SK-N-SH (cell line): ENCODE measurements at regions not wholly inside any gene's neighbourhood (a gene's known extent, or its start where the extent isn't known, plus 50 kb on each side); places are given as distances from the start of the nearest gene placed in this dataset.

ENCODE experiments used
- CTCF ChIA-PET: fragments of 300-600, 350-600 bp; formaldehyde crosslinking; extraction: SDS; loops from one replicate; lab custom pipeline; 2021; lab: Yijun Ruan, JAX
- POLR2A ChIA-PET: fragments of 350-600 bp; sonication (Branson Sonifier 250); formaldehyde crosslinking; extraction: SDS; loops from one replicate; lab custom pipeline; 2020; ENCODE audit warnings: antibody characterized with exemption, inconsistent platforms; lab: Yijun Ruan, JAX
- DNase-seq: peaks from one replicate; pipeline ENCODE4 v3.0.0; 2012
- H2AFZ ChIP-seq: fragments of 200-600 bp; sonication (generic); 2 replicates; pipeline ENCODE4 v1.8.1; 2016; ENCODE audit warnings: antibody characterized with exemption, mild to moderate bottlenecking, low read depth
- H3F3A ChIP-seq: fragments of 200-600 bp; sonication (generic); replicated peaks from 2 replicates; pipeline ENCODE3; 2016; ENCODE audit warnings: antibody characterized with exemption, mild to moderate bottlenecking; ENCODE audit not compliant: insufficient read depth
- H3K27ac ChIP-seq, 2 experiments: fragments of 200-500 bp in 1 of 2; fragments of 200-600 bp in 1 of 2; sonication (Bioruptor generic) in 1 of 2; sonication (generic), shearing (Covaris generic) in 1 of 2; 2 replicates each; pipeline versions ENCODE4 v1.5.1 to v1.6.1; 2014 to 2016; ENCODE audit warnings: low read depth in 2 of 2, inconsistent platforms in 1 of 2, low read length in 1 of 2, mild to moderate bottlenecking in 1 of 2, mixed read lengths in 1 of 2
- H3K27me3 ChIP-seq: fragments of 200-600 bp; sonication (generic), shearing (Covaris generic); 2 replicates; pipeline ENCODE4 v1.6.1; 2016; ENCODE audit warnings: mixed run types; ENCODE audit not compliant: insufficient read depth
- H3K36me3 ChIP-seq, 2 experiments: fragments of 200-500 bp in 1 of 2; fragments of 200-600 bp in 1 of 2; sonication (Bioruptor generic) in 1 of 2; sonication (generic) in 1 of 2; replicated peaks in 1 of 2; 2 replicates each; pipeline versions ENCODE3 to v1.5.1; 2014 to 2016; ENCODE audit warnings: low read length in 1 of 2, mild to moderate bottlenecking in 1 of 2; ENCODE audit not compliant: insufficient read depth in 2 of 2, control insufficient read depth in 1 of 2
- H3K4me1 ChIP-seq, 2 experiments: fragments of 200-500 bp in 1 of 2; fragments of 200-600 bp in 1 of 2; sonication (Bioruptor generic) in 1 of 2; sonication (generic), shearing (Covaris generic) in 1 of 2; 2 replicates each; pipeline versions ENCODE4 v1.5.1 to v1.6.1; 2014 to 2016; ENCODE audit warnings: low read depth in 1 of 2, low read length in 1 of 2, mixed run types in 1 of 2; ENCODE audit not compliant: insufficient read depth in 2 of 2, control insufficient read depth in 1 of 2
- H3K4me2 ChIP-seq: fragments of 200-600 bp; sonication (generic), shearing (Covaris generic); 2 replicates; pipeline ENCODE4 v1.6.1; 2017; ENCODE audit warnings: mixed run types
- H3K4me3 ChIP-seq, 2 experiments: fragments of 200-500 bp in 1 of 2; fragments of 200-600 bp in 1 of 2; sonication (Bioruptor generic) in 1 of 2; sonication (generic), shearing (Covaris generic) in 1 of 2; 2 replicates each; pipeline versions ENCODE4 v1.5.1 to v1.8.1; 2014 to 2016; ENCODE audit warnings: low read depth in 2 of 2, inconsistent platforms in 1 of 2, low read length in 1 of 2, mild to moderate bottlenecking in 1 of 2, mixed read lengths in 1 of 2, moderate library complexity in 1 of 2
- H3K79me2 ChIP-seq: fragments of 200-600 bp; sonication (generic); 2 replicates; pipeline ENCODE4 v1.8.1; 2017; ENCODE audit warnings: mild to moderate bottlenecking; ENCODE audit not compliant: insufficient read depth
- H3K9ac ChIP-seq: fragments of 200-600 bp; sonication (generic); 2 replicates; pipeline ENCODE4 v1.6.1; 2017; ENCODE audit warnings: mixed run types
- H3K9me2 ChIP-seq: fragments of 200-600 bp; sonication (generic); 2 replicates; pipeline ENCODE4 v1.6.1; 2017; ENCODE audit warnings: mixed run types
- H3K9me3 ChIP-seq: fragments of 200-600 bp; sonication (generic); 2 replicates; pipeline ENCODE4 v1.6.1; 2017; ENCODE audit warnings: mixed run types, mild to moderate bottlenecking, moderate library complexity
- H4K20me1 ChIP-seq: fragments of 200-600 bp; sonication (generic); 2 replicates; pipeline ENCODE4 v1.6.1; 2017; ENCODE audit warnings: mild to moderate bottlenecking, mixed run types; ENCODE audit not compliant: insufficient read depth
- CHD2 ChIP-seq: fragments of 150-350 bp; IDR thresholded peaks from 2 replicates; pipeline ENCODE4 v1.6.1; 2018; ENCODE audit warnings: low read length; ENCODE audit not compliant: partially characterized antibody
- EP300 ChIP-seq, 2 experiments: IDR thresholded peaks; 2 replicates each; pipeline versions ENCODE4 v1.4.0 to v1.6.1; 2012; ENCODE audit warnings: borderline replicate concordance in 1 of 2, low read depth in 1 of 2, low read length in 1 of 2
- EZH2phosphoT487 ChIP-seq: fragments of 200-600 bp; sonication (generic); IDR thresholded peaks from 2 replicates; pipeline ENCODE4 v1.6.1; 2017; ENCODE audit warnings: low read depth, mixed run types, mild to moderate bottlenecking, antibody characterized with exemption, moderate library complexity, borderline replicate concordance
- FOSL2 ChIP-seq: IDR thresholded peaks from 2 replicates; pipeline ENCODE4 v1.4.0; 2012; ENCODE audit warnings: low read depth, mild to moderate bottlenecking, moderate library complexity, borderline replicate concordance
- FOXM1 ChIP-seq: IDR thresholded peaks from 2 replicates; pipeline ENCODE4 v1.4.0; 2012; ENCODE audit warnings: low read depth, mild to moderate bottlenecking
- GABPA ChIP-seq: IDR thresholded peaks from 2 replicates; pipeline ENCODE4 v1.4.0; 2012; ENCODE audit warnings: low read depth, mild to moderate bottlenecking
- GATA2 ChIP-seq: sonication (generic); formaldehyde crosslinking; IDR thresholded peaks from 2 replicates; pipeline ENCODE4 v1.5.0; 2020; ENCODE audit warnings: mild to moderate bottlenecking, missing genetic modification reagents
- JUND ChIP-seq: IDR thresholded peaks from 2 replicates; pipeline ENCODE4 v1.4.0; 2012
- MEF2A ChIP-seq: IDR thresholded peaks from 2 replicates; pipeline ENCODE4 v1.4.0; 2012; ENCODE audit warnings: low read depth, borderline replicate concordance
- MXI1 ChIP-seq: IDR thresholded peaks from 2 replicates; pipeline ENCODE4 v1.6.1; 2012; ENCODE audit warnings: mild to moderate bottlenecking, low read depth, low read length, improper control_type of control experiment
- PBX3 ChIP-seq: IDR thresholded peaks from 2 replicates; pipeline ENCODE4; 2012
- POLR2AphosphoS5 ChIP-seq: IDR thresholded peaks from 2 replicates; pipeline ENCODE4 v1.6.1; 2012; ENCODE audit warnings: low read depth, low read length
- RAD21 ChIP-seq: IDR thresholded peaks from 2 replicates; pipeline ENCODE4 v1.6.1; 2012; ENCODE audit warnings: mild to moderate bottlenecking, low read length
- RCOR1 ChIP-seq: fragments of 150-350 bp; IDR thresholded peaks from 2 replicates; pipeline ENCODE4 v1.6.1; 2017; ENCODE audit warnings: antibody characterized with exemption, low read length
- REST ChIP-seq: IDR thresholded peaks from 2 replicates; pipeline ENCODE4 v1.6.1; 2012; ENCODE audit warnings: mild to moderate bottlenecking, low read depth, low read length, moderate library complexity
- RFX5 ChIP-seq: IDR thresholded peaks from 2 replicates; pipeline ENCODE4 v1.6.1; 2012; ENCODE audit warnings: mild to moderate bottlenecking, improper control_type of control experiment, low read length
- SIN3A ChIP-seq: IDR thresholded peaks from 2 replicates; pipeline ENCODE4 v1.6.1; 2012; ENCODE audit warnings: low read depth, mild to moderate bottlenecking, low read length, moderate library complexity, borderline replicate concordance
- TCF12 ChIP-seq: IDR thresholded peaks from 2 replicates; pipeline ENCODE4 v1.4.0; 2012
- WGBS: methylation state at CpG from one replicate; pipeline ENCODE4 v1.1.6; 2017; ENCODE audit warnings: low lambda C conversion rate; 5-methylcytosine and 5-hydroxymethylcytosine counted together
- TF ChIP-seq, protein P1 (sequence below): IDR thresholded peaks from 2 replicates; pipeline ENCODE4 v1.4.0; 2012; ENCODE audit warnings: low read depth, borderline replicate concordance

DNA sequence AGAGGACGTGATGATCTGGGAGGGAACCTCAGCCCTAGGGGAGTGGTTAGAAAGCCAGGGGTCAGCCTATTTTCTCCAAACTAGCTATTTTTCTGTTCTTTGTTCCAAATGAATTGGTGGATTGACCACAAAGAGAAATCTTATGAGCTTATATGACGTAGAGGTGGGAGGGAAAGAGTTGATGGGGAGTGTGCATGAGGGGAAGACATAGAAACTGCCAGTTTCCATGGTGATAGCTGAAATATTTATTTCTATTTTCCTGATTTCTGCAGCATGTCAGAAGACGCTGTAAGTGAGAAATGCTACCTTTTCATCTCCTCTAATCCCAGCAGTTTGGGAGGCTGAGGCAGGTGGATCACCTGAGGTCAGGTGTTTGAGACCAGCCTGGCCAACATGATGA, 51.4 kb upstream of the CISTR start:
- H3F3A ChIP-seq: no peaks in the 10 kb centered on the region
- H3K4me3 ChIP-seq: no peak overlapping the region
- H3K27me3 ChIP-seq: peaks cover 54% of the 10 kb centered on the region; the same call in 1 of the 2 replicates
- H3K79me2 ChIP-seq: no peaks in the 10 kb centered on the region
- H3K4me2 ChIP-seq: no peak overlapping the region
- DNase-seq: no peak
- POLR2A ChIA-PET: no interaction called here
- H3K9me3 ChIP-seq: no peaks in the 10 kb centered on the region
- no peaks in the 10 kb centered on the region for H3K4me1 ChIP-seq
- H3K9ac ChIP-seq: no peak overlapping the region
- CTCF ChIA-PET: no interaction called here
- no peak overlapping the region for H3K27ac ChIP-seq
- TF ChIP-seq RAD21: no peak
- H3K9me2 ChIP-seq: no peaks in the 10 kb centered on the region
- no peaks in the 10 kb centered on the region for H3K36me3 ChIP-seq
- H4K20me1 ChIP-seq: no peaks in the 10 kb centered on the region
- 24% methylated on average over 3 of the region's 3 CpGs for WGBS
- no peak overlapping the region for H2AFZ ChIP-seq

GRCh38 chr12:53803703-53804102, 51.9 kb upstream of the CISTR start:
- 23% methylated on average over 4 of the region's 4 CpGs for WGBS
- Histone ChIP-seq H3K4me1 (no peaks in the 10 kb centered on the region), H3K27ac (no peak overlapping the region), H2AFZ (no peak overlapping the region), H3K4me2 (no peak overlapping the region), H3K79me2 (no peaks in the 10 kb centered on the region), H3K9me2 (no peaks in the 10 kb centered on the region), H3F3A (no peaks in the 10 kb centered on the region), H3K9ac (no peak overlapping the region), H3K9me3 (no peaks in the 10 kb centered on the region), H3K4me3 (no peak overlapping the region), H3K36me3 (no peaks in the 10 kb centered on the region), H3K27me3 (peaks cover 57% of the 10 kb centered on the region; the same call in 1 of the 2 replicates), H4K20me1 (no peaks in the 10 kb centered on the region)
- TF ChIP-seq TCF12 (no peak), MXI1 (no peak), SIN3A (no peak), RAD21 (no peak), RFX5 (no peak), FOXM1 (no peak), POLR2AphosphoS5 (no peak), RCOR1 (no peak), CHD2 (no peak), EP300 (IDR thresholded peaks at IDR 0.05; ENCODE audit: borderline replicate concordance in 1 of 2, low read depth in 1 of 2, low read length in 1 of 2) (no peak), REST (no peak), MEF2A (no peak), FOSL2 (no peak), GABPA (no peak), GATA2 (CRISPR knock-in tag) (no peak), EZH2phosphoT487 (no peak), PBX3 (no peak), JUND (no peak)
- TF ChIP-seq, protein P1, sequence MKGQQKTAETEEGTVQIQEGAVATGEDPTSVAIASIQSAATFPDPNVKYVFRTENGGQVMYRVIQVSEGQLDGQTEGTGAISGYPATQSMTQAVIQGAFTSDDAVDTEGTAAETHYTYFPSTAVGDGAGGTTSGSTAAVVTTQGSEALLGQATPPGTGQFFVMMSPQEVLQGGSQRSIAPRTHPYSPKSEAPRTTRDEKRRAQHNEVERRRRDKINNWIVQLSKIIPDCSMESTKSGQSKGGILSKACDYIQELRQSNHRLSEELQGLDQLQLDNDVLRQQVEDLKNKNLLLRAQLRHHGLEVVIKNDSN: no peak
- CTCF ChIA-PET: interaction anchor here (1.0 to 1.8 kb wide), 2 partner anchors 31 to 60 kb away, joined by 3 to 5 read pairs; no protein-coding TSS in a partner anchor
- no peak for DNase-seq
- POLR2A ChIA-PET: no interaction called here
